K562 (cell line): ENCODE measurements at regions not wholly inside any gene's neighbourhood (a gene's known extent, or its start where the extent isn't known, plus 50 kb on each side); places are given as distances from the start of the nearest gene placed in this dataset.

ENCODE experiments used
- ATAC-seq: fragments of 200-7000 bp; cut with Tn5 transposase; 3 replicates; pipeline ENCODE4 v1.9.1; 2020; ENCODE audit warnings: moderate library complexity
- BruUV-seq: library from RNA; stranded (reverse); fragments of 400-500 nt; replicated peaks from 2 replicates; lab custom pipeline; 2021; lab: Mats Ljungman, UMichigan
- CTCF ChIA-PET: fragments of 300-600 bp; formaldehyde crosslinking; extraction: SDS; loops from one replicate; lab custom pipeline; 2021; ENCODE audit warnings: low intra/inter-chr PET ratio; lab: Yijun Ruan, JAX
- POLR2A ChIA-PET: fragments of 300-600, 350-650 bp; sonication (Branson Sonifier 250); formaldehyde crosslinking; extraction: SDS; loops from one replicate; lab custom pipeline; 2021; ENCODE audit warnings: antibody characterized with exemption, inconsistent platforms; lab: Yijun Ruan, JAX
- DNase-seq, 4 experiments: peaks; one replicate each; pipeline versions ENCODE4 v3.0.0 to v3.0.0-alpha.2; 2011 to 2018; ENCODE audit warnings: low spot score in 3 of 4, mixed read lengths in 3 of 4; ENCODE audit errors: extremely low read depth in 1 of 4
- FAIRE-seq: peaks from 2 replicates; lab custom pipeline; 2011; peaks lifted over from hg19 to GRCh38; lab: Jason Lieb, UNC
- H2AFZ ChIP-seq: 2 replicates; pipeline ENCODE4 v1.6.0; 2011; ENCODE audit warnings: low read depth, low read length, control low read depth, inconsistent platforms
- H3K27ac ChIP-seq: fragments of 200-600 bp; 3 replicates; pipeline ENCODE4 v1.8.0; 2011; ENCODE audit warnings: low read depth, mild to moderate bottlenecking, control low read depth, inconsistent platforms, low read length, moderate library complexity, mixed read lengths; ENCODE audit errors: extremely low read depth
- H3K27me3 ChIP-seq, 2 experiments: fragments of 300-600 bp in 1 of 2; 2 replicates in 1 of 2; 3 replicates in 1 of 2; pipeline versions ENCODE4 v1.6.0 to v1.8.0; 2011; ENCODE audit warnings: inconsistent platforms in 2 of 2, low read length in 2 of 2, mild to moderate bottlenecking in 1 of 2, mixed read lengths in 1 of 2, moderate library complexity in 1 of 2; ENCODE audit not compliant: control insufficient read depth in 2 of 2, insufficient read depth in 2 of 2
- H3K36me3 ChIP-seq: fragments of 300-600 bp; 3 replicates; pipeline ENCODE4 v1.8.0; 2011; ENCODE audit warnings: mild to moderate bottlenecking, low read length, inconsistent platforms; ENCODE audit not compliant: control insufficient read depth, insufficient read depth
- H3K4me1 ChIP-seq, 2 experiments: fragments of 200-600 bp in 1 of 2; replicated peaks in 1 of 2; 2 replicates in 1 of 2; 3 replicates in 1 of 2; pipeline versions ENCODE4 v1.5.1 to v1.8.0; 2011; ENCODE audit warnings: inconsistent platforms in 2 of 2, low read length in 2 of 2, mild to moderate bottlenecking in 1 of 2, mixed read lengths in 1 of 2, moderate library complexity in 1 of 2; ENCODE audit not compliant: control insufficient read depth in 2 of 2, insufficient read depth in 2 of 2
- H3K4me2 ChIP-seq: 2 replicates; pipeline ENCODE4 v1.6.1; 2011; ENCODE audit warnings: low read length, control low read depth, inconsistent platforms, mixed read lengths; ENCODE audit not compliant: insufficient read depth
- H3K4me3 ChIP-seq: fragments of 200-600 bp; sonication (generic), shearing (Covaris generic); 2 replicates; pipeline ENCODE4 v1.5.1; 2016; ENCODE audit warnings: control low read depth, inconsistent platforms
- H3K79me2 ChIP-seq: fragments of 200-600 bp; 3 replicates; pipeline ENCODE4 v1.8.0; 2011; ENCODE audit warnings: low read length, inconsistent platforms; ENCODE audit not compliant: control insufficient read depth, insufficient read depth
- H3K9ac ChIP-seq, 2 experiments: 2 replicates each; pipeline versions ENCODE4 v1.6.0 to v1.6.1; 2011; ENCODE audit warnings: low read depth in 2 of 2, low read length in 2 of 2, control low read depth in 1 of 2, inconsistent platforms in 1 of 2, mild to moderate bottlenecking in 1 of 2, mixed read lengths in 1 of 2; ENCODE audit not compliant: insufficient read depth in 1 of 2
- H3K9me1 ChIP-seq: one replicate; pipeline ENCODE4 v1.6.0; 2011; ENCODE audit warnings: inconsistent platforms, mild to moderate bottlenecking, low read length, moderate library complexity; ENCODE audit not compliant: control insufficient read depth, insufficient read depth
- H3K9me3 ChIP-seq: replicated peaks from 2 replicates; pipeline ENCODE4 v1.5.1; 2011; ENCODE audit warnings: low read depth, low read length, inconsistent platforms; ENCODE audit not compliant: control insufficient read depth, insufficient read depth
- H4K20me1 ChIP-seq: replicated peaks from 2 replicates; pipeline ENCODE4 v1.6.1; 2011; ENCODE audit warnings: low read length, inconsistent platforms, mixed read lengths; ENCODE audit not compliant: control insufficient read depth, insufficient read depth
- CTCF ChIP-seq, 3 experiments: IDR thresholded peaks in 2 of 3; conservative IDR thresholded peaks in 1 of 3; 2 replicates each; pipeline ENCODE4 v1.5.1; 2011 to 2012; ENCODE audit warnings: low read length in 3 of 3, mild to moderate bottlenecking in 3 of 3, control low read depth in 2 of 3, improper control_type of control experiment in 1 of 3, inconsistent platforms in 1 of 3, low read depth in 1 of 3, mixed read lengths in 1 of 3, moderate library complexity in 1 of 3; ENCODE audit not compliant: insufficient read depth in 2 of 3
- HNRNPUL1 ChIP-seq: fragments of 200-400 bp; formaldehyde crosslinking; IDR thresholded peaks from 2 replicates; pipeline ENCODE4 v1.6.1; 2017; ENCODE audit warnings: low read length
- NCOA1 ChIP-seq: fragments of 450-650 bp; IDR thresholded peaks from 2 replicates; pipeline ENCODE4 v1.6.1; 2016; ENCODE audit warnings: low read depth
- NCOR1 ChIP-seq: fragments of 450-650 bp; IDR thresholded peaks from 2 replicates; pipeline ENCODE4 v1.6.1; 2016; ENCODE audit warnings: mild to moderate bottlenecking, moderate library complexity
- OTX1 ChIP-seq: fragments of 450-650 bp; formaldehyde crosslinking; IDR thresholded peaks from 2 replicates; pipeline ENCODE4 v1.4.0; 2022; ENCODE audit warnings: mild to moderate bottlenecking
- RREB1 ChIP-seq: fragments of 250-450 bp; sonication (Bioruptor Pico); IDR thresholded peaks from 2 replicates; pipeline ENCODE4 v1.4.0; 2020
- TBL1XR1 ChIP-seq, 2 experiments: IDR thresholded peaks; 2 replicates each; pipeline ENCODE4 v1.6.1; 2012; ENCODE audit warnings: improper control_type of control experiment in 2 of 2, low read length in 2 of 2, mild to moderate bottlenecking in 1 of 2
- WHSC1 ChIP-seq: IDR thresholded peaks from one replicate; pipeline ENCODE4 v1.6.1; 2012; ENCODE audit warnings: low read length, control low read depth, inconsistent platforms
- ZNF592 ChIP-seq: fragments of 450-650 bp; IDR thresholded peaks from 2 replicates; pipeline ENCODE4 v1.6.1; 2017; ENCODE audit warnings: antibody characterized with exemption, mild to moderate bottlenecking
- WGBS: fragments of 100-300 bp; shearing (Covaris generic); methylation state at CpG from one replicate; pipeline ENCODE4 v1.1.6; 2016; ENCODE audit warnings: low coverage, mixed read lengths; ENCODE audit not compliant: insufficient coverage; ENCODE audit errors: missing lambda C conversion rate; 5-methylcytosine and 5-hydroxymethylcytosine counted together
- in situ Hi-C: fragments of 300-500 bp; cut with MboI; formaldehyde crosslinking; loops from 4 replicates; pipeline ENCODE4 v1.15.0; 2018; ENCODE audit warnings: inconsistent platforms, mixed read lengths
- intact Hi-C: fragments of 100-400 bp; cut with micrococcal nuclease; formaldehyde crosslinking; loops from 2 replicates; pipeline ENCODE4 v1.14.2; 2022

- H2AFZ ChIP-seq = no peak overlapping the region
- intact Hi-C loops = no loop called here
- no peak for ATAC-seq
- in situ Hi-C loops = no loop called here
- H3K9ac ChIP-seq = no peak overlapping the region
- H3K4me3 ChIP-seq = no peak overlapping the region
- H4K20me1 ChIP-seq = 0 out of 2 replicates have a peak, but pooled peaks cover 10% of the 10 kb centered on the region
- no peaks in the 10 kb centered on the region for H3K9me1 ChIP-seq
- POLR2A ChIA-PET = interaction anchor here (0.5 kb wide), 1 partner anchor 12 kb away, joined by 4 read pairs; no protein-coding TSS in a partner anchor
- peaks cover 34 to 64% of the 10 kb centered on the region in 2 experiments for H3K27me3 ChIP-seq
- H3K9me3 ChIP-seq = no peaks in the 10 kb centered on the region
- DNase-seq = no peak
- no peaks in the 10 kb centered on the region for H3K79me2 ChIP-seq
- H3K27ac ChIP-seq = no peak overlapping the region
- 2% methylated on average over 4 of the region's 4 CpGs for WGBS
- CTCF ChIA-PET = no interaction called here
- no peak overlapping the region for H3K4me2 ChIP-seq
- no peak for FAIRE-seq
- BruUV-seq = no TSS peak
- H3K36me3 ChIP-seq = no peaks in the 10 kb centered on the region
- H3K4me1 ChIP-seq = no peaks in the 10 kb centered on the region
- TF ChIP-seq HNRNPUL1 (no peak), TBL1XR1 (IDR thresholded peaks at IDR 0.05; ENCODE audit: low read length in 2 of 2) (no peak), NCOR1 (no peak), OTX1 (no peak), WHSC1 (no peak), RREB1 (CRISPR knock-in tag) (no peak), ZNF592 (no peak), NCOA1 (no peak), CTCF (IDR thresholded peaks at IDR 0.05 in 2 of 3, conservative IDR thresholded peaks at IDR 0.05 in 1 of 3; ENCODE audit: insufficient read depth in 2 of 3, low read depth in 1 of 3, low read length in 3 of 3) (no peak)
Observed at GRCh38 chr17:36690190-36690589, 88.8 kb downstream of the MRM1 start.
